CD1c-positive myeloid dendritic cell (primary cell): ENCODE measurements at regions not wholly inside any gene's neighbourhood (a gene's known extent, or its start where the extent isn't known, plus 50 kb on each side); places are given as distances from the start of the nearest gene placed in this dataset.

ENCODE experiments used
- DNase-seq: peaks from one replicate; pipeline ENCODE4 v3.0.0-alpha.2; 2016; ENCODE audit errors: extremely low spot score

DNA sequence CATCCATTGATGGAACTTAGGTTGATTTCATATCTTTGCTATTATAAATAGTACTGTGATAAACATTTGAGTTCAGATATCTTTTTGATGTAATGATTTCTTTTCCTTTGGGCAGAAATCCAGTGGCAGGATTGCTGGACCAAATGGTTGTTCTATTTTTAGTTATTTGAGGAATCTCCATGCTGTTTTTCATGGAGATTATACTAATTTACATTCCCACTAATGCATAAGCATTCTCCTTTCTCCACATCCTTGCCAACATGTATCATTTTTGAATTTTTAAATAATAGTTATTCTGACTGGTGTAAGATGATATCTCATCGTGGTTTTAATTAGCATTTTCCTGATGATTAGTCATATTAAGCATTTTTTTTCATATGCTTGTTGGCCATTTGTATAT, 144.0 kb upstream of the SUCLG2 start:
- DNase-seq = no peak

GRCh38 chr3:67791620-67792019, 137.2 kb upstream of the SUCLG2 start:
- DNase-seq = no peak

- peak; percentile 53 for DNase-seq
These were observed 135.6 kb upstream of the SUCLG2 start for GRCh38 chr3:67790043-67790442.

DNA sequence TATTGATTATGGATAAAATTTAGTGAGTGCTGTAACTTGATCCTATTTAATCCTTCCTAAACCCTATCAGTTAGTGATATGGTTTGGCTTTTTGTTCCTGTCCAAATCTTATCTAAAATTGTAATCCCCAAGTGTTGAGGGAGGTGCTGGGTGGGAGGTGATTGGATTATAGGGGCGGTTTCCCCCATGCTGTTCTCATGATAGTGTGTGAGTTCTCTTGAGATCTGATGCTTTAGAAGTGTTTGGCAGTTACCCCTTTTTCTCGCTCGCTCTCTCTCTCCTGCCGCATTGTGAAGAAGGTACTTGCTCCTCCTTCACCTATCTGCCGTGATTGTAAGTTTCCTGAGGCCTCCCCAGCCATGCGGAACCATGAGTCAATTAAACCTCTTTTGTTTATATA, 134.0 kb upstream of the SUCLG2 start:
- no peak for DNase-seq

GRCh38 chr3:67783281-67784250, 129.2 kb upstream of the SUCLG2 start:
- DNase-seq = no peak

DNA sequence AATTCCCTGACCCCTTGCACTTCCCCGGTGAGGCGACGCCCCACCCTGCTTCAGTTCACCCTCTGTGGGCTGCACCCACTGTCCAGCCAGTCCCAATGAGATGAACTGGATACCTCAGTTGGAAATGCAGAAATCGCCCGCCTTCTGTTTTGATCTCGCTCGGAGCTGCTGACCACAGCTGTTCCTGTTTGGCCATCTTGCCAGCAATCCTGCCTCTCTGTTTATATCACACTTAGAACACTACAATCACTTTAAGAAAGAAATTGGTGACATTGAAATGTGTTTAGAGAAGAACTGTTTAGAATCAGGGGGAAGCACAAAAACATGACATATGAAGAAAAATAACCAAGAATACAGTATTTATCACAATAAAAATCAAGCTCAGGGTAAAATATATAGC, 127.5 kb upstream of the SUCLG2 start:
- DNase-seq = no peak

DNA sequence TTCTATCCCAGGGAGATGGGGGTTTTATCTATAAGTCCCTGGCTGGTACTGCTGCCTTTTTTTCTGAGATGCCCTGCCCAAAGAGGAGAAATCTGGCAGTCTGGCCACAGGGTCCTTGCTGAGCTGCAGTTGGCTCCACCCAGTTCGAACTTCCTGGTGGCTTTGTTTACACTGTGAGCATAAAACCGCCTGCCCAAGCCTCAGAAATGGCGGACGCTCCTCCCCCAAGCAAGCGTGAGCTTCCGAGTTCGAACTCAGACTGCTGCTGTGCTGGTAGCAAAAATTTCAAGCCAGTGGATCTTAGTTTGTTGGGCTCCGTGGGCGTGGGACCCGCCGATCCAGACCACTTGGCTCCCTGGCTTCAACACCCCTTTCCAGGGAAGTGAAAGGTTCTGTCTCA, 126.8 kb upstream of the SUCLG2 start:
- no peak for DNase-seq

DNA sequence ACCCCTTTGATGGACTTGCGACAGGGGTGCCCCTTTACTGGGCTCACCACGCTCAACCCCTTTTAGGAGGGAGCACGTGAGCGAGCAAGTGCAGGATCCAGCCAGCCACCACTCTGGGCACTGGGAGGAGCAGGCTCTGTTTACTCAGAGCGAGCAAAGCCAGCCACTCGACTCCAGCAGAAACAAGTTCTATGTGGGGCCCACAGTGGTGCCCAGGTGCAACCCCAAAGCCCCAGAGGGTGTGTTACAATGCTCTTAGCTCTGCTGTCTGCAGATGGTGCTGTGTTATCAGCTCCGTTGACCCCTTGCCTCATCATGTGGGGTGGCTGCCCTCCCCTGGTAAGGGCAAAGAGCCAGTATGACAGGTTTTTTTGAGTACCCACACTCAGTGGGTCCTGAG, 120.3 kb upstream of the SUCLG2 start:
- no peak for DNase-seq

- no peak for DNase-seq
These were observed 111.2 kb upstream of the SUCLG2 start for GRCh38 chr3:67765575-67765974.

DNA sequence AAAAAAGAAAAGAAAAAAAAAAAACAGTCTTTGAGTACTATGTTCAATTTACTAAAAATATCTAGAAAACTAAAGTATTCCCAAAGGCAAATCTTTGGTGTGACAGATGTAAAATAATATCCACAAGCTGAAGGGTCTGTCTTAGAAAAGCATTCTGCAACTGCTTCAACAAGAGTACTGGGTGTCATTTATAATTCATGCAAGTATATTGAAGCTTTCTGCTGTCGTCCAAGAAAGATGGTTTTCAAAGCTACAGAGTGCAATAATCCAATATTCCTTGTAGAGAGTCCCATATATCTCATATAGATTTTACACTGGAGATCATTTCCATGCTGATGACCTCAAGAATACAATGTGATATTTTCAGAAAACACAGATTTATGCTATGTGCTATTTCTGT, 90.9 kb upstream of the SUCLG2 start:
- no peak for DNase-seq

GRCh38 chr3:67744699-67745098, 90.3 kb upstream of the SUCLG2 start:
- no peak for DNase-seq

DNA sequence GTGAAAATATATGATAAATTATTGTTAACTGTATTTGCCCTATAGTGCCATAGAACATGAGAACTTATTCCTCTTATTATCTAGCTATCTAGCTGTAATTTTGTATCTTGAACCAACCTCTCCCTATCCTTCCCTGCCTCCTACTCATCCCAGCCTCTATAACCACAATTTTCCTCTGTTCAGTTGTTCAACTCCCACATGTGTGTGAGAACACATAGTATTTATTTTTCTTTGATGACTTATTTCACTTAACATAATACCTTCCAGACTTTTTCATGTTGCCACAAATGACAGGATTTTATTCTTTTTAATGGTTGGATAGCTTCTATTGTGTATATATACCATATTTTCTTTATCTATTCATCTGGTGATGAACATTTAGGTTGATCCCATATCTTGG, 85.4 kb upstream of the SUCLG2 start:
- no peak for DNase-seq

DNA sequence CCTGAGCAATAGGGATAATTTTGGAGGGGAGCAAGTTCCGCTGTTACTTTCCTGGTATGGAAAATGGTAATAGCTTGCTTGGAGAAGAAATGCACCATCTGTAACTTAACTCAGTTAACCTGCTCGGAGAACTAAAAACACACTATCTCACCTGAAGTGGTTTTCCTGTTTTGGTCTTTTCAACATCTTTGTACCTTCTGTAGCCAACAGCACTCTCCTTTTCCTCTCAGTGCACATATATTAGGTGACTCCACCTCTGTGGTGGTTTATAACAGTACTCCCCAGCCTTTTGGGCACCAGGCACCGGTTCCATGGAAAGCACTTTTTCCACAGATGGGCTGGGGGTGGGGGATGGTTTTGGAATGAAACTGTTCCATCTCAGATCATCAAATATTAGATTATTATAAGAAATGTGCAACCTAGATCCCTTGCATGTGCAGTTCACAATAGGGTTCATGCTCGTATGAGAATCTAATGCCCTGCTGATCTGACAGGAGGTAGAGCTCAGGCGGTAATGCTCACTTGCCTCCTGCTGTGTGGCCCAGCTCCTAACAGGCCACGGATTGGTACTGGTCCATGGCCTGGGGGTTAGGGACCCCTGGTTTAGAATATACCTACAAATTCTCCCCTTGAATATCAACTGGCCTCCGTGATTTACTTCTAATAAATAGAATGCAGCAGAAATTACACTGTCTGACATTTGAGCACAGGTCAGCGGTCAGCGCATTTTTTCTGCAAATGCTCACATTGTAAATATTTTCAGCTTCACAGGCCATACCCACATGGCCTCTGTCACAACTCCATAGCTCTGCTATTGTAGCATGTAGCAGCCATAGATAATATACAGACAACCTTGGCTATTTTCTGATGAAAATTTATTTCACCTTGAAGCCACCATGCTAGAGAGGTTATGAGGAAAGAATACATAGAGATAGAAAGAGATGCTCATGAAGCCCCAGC, 83.8 kb upstream of the SUCLG2 start:
- DNase-seq = no peak

DNA sequence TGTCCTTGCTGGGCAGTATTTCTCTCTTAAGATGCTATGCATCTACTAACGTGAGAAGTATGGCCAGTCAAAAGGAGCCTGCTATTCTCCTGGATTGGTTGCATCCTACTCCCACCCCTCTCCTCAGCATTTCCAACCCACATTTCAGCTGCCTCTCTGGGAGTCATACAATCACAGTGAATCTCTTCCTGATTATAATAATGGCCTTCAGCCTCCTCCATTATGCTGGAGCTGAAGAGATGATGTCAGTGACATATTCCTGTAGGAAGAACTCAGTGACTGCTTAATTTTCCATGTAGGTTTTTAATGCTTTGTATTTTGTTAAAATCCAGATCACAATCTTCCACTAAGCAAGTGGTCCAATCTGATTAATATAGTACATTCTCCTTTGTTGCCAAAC, 82.7 kb upstream of the SUCLG2 start:
- DNase-seq = no peak

GRCh38 chr3:67733269-67733950, 79.0 kb upstream of the SUCLG2 start:
- DNase-seq = no peak

DNA sequence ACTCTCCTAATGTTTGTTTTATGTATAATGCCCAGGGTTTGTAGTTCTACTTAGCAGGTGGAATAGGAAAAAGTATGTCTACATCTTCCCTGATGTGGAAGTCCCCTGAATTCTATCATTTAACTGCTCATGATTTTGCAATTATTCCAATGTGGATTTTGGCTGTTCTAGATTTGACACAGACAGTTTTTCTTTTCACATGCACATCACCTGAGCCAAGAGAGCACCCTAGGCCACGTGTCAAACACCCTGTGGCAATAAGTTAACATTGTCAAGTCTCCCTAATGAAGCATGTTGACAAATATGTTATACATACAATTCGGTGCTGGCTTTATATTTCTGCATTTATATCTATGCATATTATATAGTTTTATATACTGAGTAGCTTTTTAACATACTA, 70.0 kb upstream of the SUCLG2 start:
- no peak for DNase-seq

- no peak for DNase-seq
These were observed 69.5 kb upstream of the SUCLG2 start for GRCh38 chr3:67723863-67724262.

DNA sequence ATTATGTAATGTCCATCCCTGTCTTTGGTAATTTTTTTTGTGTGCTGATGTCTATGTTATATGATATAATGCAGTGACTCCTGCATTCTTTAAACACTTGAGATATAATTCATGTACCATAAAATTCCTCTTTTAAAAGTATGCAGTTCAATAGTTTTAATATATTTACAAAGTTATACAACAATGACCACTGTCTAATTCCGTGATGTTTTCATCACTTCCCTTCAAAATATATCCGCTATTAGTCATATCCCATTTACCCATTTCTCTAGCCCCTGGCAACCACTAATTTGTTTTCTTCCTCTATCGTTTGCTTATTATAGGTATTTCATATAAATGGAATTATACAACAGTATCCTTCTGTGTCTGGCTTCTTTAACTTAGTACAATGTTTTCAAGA, 64.9 kb upstream of the SUCLG2 start:
- DNase-seq = no peak

DNA sequence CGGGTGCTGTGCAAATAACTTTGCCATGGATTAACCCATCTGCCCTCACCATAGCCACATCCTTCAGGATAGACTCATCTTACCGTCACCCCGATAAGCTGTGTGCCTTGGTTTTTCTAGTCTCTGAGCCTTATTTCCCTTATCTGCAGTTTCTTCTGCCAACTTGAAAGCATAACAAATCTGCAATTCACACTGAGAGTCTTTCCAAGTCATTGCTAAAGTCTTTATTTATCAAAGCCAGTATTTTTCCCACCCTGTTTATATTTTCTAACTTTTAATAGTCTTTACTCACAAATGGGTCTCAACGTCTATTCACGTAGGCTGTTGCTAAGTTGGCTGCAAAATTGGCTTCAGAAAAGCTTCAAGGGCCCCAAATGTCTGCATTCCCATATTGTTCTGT, 61.6 kb upstream of the SUCLG2 start:
- DNase-seq = no peak

DNA sequence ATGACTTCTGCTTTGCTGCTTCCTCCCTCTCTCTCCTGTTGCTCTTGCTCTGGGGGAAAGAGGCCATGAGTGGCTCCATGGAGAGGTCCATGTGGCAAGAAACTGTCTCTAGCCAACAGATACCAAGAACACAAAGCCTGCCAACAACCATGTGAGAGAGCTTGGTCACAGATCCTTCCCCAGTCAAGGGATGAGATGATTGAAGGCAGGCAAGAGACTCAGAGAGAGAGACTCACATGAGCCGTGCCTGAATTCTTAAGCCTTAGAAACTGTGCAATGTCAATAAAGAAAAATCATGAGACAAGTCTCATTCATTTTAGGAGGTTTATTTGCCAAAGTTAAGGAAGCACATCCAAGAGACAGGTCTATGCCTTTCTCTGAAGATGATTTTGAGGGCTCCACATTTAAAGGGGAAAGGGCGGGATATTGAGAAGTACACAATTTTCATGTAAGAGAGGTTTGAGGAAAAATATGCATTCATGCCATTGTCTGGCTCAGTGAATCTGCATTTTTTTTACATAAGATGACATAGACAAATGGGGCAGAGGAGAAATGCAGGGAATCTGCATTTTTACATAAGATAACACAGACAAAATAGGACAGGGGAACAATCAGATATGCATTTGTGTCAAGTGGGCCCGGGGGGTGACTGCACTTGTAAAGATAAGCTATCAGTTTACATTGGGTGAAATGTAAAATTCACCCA, 59.5 kb upstream of the SUCLG2 start:
- DNase-seq = no peak

GRCh38 chr3:67712259-67712658, 57.8 kb upstream of the SUCLG2 start:
- DNase-seq = peak; percentile 17
